IMR-90 (cell line): ENCODE measurements at regions not wholly inside any gene's neighbourhood (a gene's known extent, or its start where the extent isn't known, plus 50 kb on each side); places are given as distances from the start of the nearest gene placed in this dataset.

ENCODE experiments used
- TF ChIP-seq, protein P1 (sequence below): conservative IDR thresholded peaks from 2 replicates; pipeline ENCODE4 v1.5.1; 2012; ENCODE audit warnings: mild to moderate bottlenecking, low read depth, low read length, improper control_type of control experiment
- TF ChIP-seq, protein P2 (sequence below): fragments of 150-350 bp; IDR thresholded peaks from 2 replicates; pipeline ENCODE4 v1.6.1; 2017; ENCODE audit warnings: mild to moderate bottlenecking, antibody characterized with exemption, low read length, low read depth

DNA sequence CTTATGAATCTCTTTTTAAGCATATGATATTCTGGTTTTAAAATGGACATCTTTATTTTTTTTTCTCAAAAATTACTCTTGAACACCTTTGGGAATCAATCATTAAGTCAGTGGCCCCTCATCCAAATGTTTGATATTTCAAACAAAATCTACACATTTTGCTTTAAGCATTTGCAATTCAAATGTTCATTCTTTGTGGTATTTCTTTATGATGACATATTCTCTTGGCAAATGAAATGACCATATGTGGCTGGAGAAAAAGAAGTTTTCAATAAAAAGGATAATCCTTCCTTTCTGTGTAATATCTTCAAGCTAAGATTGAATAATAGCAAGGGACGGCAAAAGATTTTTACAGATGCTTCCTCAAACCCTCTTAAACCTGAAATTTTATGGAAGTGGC lies 420.8 kb downstream of the MTRR start:
- TF ChIP-seq, protein P1, sequence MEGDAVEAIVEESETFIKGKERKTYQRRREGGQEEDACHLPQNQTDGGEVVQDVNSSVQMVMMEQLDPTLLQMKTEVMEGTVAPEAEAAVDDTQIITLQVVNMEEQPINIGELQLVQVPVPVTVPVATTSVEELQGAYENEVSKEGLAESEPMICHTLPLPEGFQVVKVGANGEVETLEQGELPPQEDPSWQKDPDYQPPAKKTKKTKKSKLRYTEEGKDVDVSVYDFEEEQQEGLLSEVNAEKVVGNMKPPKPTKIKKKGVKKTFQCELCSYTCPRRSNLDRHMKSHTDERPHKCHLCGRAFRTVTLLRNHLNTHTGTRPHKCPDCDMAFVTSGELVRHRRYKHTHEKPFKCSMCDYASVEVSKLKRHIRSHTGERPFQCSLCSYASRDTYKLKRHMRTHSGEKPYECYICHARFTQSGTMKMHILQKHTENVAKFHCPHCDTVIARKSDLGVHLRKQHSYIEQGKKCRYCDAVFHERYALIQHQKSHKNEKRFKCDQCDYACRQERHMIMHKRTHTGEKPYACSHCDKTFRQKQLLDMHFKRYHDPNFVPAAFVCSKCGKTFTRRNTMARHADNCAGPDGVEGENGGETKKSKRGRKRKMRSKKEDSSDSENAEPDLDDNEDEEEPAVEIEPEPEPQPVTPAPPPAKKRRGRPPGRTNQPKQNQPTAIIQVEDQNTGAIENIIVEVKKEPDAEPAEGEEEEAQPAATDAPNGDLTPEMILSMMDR = no peak
- TF ChIP-seq, protein P2, sequence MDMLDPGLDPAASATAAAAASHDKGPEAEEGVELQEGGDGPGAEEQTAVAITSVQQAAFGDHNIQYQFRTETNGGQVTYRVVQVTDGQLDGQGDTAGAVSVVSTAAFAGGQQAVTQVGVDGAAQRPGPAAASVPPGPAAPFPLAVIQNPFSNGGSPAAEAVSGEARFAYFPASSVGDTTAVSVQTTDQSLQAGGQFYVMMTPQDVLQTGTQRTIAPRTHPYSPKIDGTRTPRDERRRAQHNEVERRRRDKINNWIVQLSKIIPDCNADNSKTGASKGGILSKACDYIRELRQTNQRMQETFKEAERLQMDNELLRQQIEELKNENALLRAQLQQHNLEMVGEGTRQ = no peak
